SH-SY5Y (cell line): ENCODE measurements at regions not wholly inside any gene's neighbourhood (a gene's known extent, or its start where the extent isn't known, plus 50 kb on each side); places are given as distances from the start of the nearest gene placed in this dataset.

Experiments
- GATA2 ChIP-seq: IDR thresholded peaks from 2 replicates; pipeline ENCODE4 v1.6.1; 2011; ENCODE audit warnings: mild to moderate bottlenecking, low read depth, low read length
- GATA3 ChIP-seq: IDR thresholded peaks from 2 replicates; pipeline ENCODE4 v1.6.1; 2011; ENCODE audit warnings: low read depth, mild to moderate bottlenecking, low read length, moderate library complexity

DNA sequence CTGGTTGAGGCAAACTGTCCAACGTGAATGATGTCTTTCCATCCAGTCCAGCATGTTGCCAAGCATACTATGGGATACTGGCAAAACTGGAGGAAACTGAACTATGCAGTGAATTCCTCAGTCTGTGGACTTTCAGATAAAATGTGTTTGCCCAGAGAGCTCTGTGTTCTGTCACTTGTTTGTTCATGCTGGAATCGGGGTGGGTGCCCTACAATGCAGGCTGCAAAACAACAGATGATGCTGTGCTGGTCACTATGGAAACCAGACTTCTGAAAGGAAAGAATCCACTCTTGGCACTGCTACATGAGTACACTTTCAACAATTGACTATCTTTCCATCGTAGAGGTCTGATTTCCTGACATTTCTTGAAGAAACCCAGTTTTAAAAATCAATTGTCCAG is 272.5 kb upstream of the ARHGEF26 start:
- no peak for TF ChIP-seq GATA3
- no peak for TF ChIP-seq GATA2

- no peak for TF ChIP-seq GATA3
- TF ChIP-seq GATA2, result no peak
Measured at GRCh38 chr3:153852355-153852754, 268.8 kb upstream of the ARHGEF26 start.

- TF ChIP-seq GATA2 (no peak), GATA3 (no peak)
Measured at GRCh38 chr3:153853163-153853562, 268.0 kb upstream of the ARHGEF26 start.

GRCh38 chr3:153855772-153856171 is 265.4 kb upstream of the ARHGEF26 start:
- no peak for TF ChIP-seq GATA2
- no peak for TF ChIP-seq GATA3

- TF ChIP-seq GATA3, result no peak
- TF ChIP-seq GATA2, result no peak
Measured at GRCh38 chr3:153856932-153857331, 264.3 kb upstream of the ARHGEF26 start.

- TF ChIP-seq GATA3 (no peak), GATA2 (no peak)
Measured at GRCh38 chr3:153864793-153865192, 256.4 kb upstream of the ARHGEF26 start.

DNA sequence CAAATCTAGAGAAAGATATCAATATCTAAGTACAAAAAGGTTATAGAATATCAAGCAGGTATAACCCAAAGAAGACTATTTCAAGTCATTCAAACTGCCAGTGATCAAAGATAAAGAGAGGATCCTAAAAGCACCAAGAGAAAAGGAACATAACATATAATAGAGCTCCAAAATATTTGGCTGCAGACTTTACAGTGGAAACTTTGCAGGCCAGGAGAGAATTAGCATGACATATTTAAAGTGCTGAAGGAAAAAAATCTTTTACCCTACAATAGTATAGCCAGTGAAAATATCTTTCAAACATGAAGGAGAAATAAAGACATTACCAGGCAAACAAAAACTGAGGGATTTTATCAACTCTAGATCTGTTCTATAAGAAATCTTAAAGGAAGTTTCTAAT is 254.3 kb upstream of the ARHGEF26 start:
- no peak for TF ChIP-seq GATA2
- no peak for TF ChIP-seq GATA3

GRCh38 chr3:153880493-153880892 is 240.7 kb upstream of the ARHGEF26 start:
- TF ChIP-seq GATA3, result no peak
- TF ChIP-seq GATA2, result no peak

- no peak for TF ChIP-seq GATA3
- no peak for TF ChIP-seq GATA2
Measured at GRCh38 chr3:153881201-153881600, 240.0 kb upstream of the ARHGEF26 start.

GRCh38 chr3:153885359-153885758 is 235.8 kb upstream of the ARHGEF26 start:
- TF ChIP-seq GATA3 (0 out of 2 replicates have a peak, but pooled peaks have one; percentile 49), GATA2 (no peak)

- TF ChIP-seq GATA2, result no peak
- no peak for TF ChIP-seq GATA3
Measured at GRCh38 chr3:153889905-153890334, 231.3 kb upstream of the ARHGEF26 start.

GRCh38 chr3:153892126-153892525 is 229.1 kb upstream of the ARHGEF26 start:
- TF ChIP-seq GATA3, result no peak
- no peak for TF ChIP-seq GATA2

DNA sequence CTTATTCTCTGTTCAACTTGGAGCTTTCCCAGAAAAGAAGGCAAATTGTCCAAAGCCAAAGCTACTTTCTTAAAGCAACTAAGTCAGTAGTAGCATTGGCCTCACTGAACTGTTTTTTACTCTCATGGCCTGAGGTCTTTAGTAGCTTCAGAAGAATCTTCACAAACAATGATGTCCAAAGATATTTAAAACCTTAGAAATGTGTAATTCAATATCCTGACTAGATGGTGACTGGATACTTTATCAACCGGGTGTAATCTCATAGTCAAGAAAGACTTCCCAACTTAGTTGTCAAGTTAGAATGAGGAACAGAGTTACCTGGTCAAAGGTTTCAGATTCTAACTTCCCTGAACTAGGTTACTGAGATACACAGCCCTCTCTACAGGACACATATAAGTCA is 226.3 kb upstream of the ARHGEF26 start:
- TF ChIP-seq GATA2, result no peak
- TF ChIP-seq GATA3, result no peak

- TF ChIP-seq GATA2, result no peak
- no peak for TF ChIP-seq GATA3
Measured at GRCh38 chr3:153896197-153896596, 225.0 kb upstream of the ARHGEF26 start.

DNA sequence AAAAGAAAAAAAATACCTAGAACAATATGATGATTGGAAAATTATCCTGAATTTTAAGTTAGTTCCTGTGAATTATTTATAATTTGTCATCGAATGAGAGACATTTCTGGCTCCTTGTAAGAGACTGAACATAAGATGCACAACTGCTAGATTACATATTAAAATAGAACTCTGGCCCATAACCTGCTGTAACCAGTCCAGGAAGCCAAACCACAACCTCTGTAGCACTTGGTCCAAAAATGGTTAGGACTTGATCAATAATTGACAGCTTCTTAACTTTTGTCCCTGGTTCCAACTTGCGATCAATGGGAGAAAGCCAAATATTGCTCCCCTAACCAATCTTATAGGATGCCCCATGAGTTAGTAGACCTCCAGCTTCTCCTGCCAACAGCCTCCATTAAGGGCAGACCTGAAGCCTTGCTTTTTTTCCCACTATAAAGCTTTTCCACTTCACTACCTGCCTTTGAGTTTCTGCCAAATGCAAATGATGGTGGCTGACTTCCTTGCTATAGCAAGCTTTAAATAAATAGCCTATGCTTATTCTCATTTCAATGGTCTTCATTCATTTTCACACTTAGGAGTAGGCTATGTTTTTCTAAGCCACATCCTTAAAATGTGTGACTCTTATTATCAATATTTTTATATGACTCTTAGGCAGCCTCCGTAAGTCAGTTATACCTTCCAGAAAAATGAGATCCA is 224.0 kb upstream of the ARHGEF26 start:
- TF ChIP-seq GATA2 (no peak), GATA3 (no peak)

DNA sequence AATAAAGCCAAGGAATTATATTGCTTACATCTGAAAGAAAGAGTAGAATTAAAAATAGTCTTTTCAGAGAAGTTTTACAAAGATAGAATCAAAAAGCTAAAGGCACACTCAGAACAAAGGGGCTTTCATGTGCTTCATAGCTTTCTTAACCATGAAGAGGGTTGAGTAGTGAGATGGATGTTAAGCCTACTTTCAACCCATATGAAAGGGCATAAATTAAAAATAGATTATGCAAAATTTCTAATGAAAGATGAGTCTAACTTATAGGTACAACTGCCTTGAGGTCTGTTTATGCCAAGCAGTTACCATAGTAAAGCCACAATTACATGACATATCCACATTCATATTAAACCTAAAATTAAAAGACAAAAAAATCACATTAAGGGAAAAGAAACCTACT is 223.3 kb upstream of the ARHGEF26 start:
- TF ChIP-seq GATA2 (no peak), GATA3 (no peak)

GRCh38 chr3:153901152-153901551 is 220.0 kb upstream of the ARHGEF26 start:
- TF ChIP-seq GATA3, result no peak
- no peak for TF ChIP-seq GATA2

DNA sequence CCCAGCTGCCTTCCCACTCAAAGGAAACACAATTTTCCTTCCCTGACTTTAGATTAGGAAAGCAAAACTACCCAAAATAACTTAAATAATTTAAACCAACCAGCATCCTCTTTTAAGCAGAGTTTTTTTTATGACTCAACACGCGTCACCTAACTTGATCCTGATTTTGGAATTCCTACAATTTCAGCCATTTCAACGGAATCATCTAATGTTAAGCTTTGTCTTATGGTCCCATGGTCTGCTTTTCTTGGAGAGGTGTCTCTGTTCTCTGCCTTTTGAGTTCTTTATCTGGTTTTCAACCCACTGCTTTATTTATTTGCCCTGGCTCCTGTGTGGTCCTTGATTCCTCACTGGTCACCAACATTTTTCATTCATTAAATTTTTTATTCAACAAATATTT is 219.2 kb upstream of the ARHGEF26 start:
- TF ChIP-seq GATA2, result no peak
- TF ChIP-seq GATA3, result no peak
